Midbrain (tissue), 1 donor: ENCODE measurements at regions not wholly inside any gene's neighbourhood (a gene's known extent, or its start where the extent isn't known, plus 50 kb on each side); places are given as distances from the start of the nearest gene placed in this dataset.

Experiments used
- DNase-seq: peaks from one replicate; lab custom pipeline; 2025; lab: John Stamatoyannopoulos, UW

DNA sequence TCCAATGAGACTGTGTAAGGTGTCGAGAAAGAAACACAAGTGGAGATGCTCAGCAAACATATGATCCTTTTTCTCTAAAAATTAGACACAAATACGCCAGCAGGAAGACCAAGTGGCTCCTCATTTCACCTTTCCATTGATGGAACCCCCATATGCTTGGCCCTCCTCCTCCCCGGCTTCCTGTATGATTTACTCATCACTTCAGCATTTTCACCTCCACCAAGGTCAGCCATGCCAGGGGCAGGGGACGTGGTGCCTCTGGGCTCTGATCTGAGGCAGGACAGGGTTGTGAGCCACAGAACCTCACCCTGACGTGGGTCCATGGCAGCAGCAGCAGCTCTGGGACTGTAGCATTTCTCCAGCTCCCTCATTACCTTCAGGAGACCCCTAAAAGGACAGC, 116.8 kb upstream of the PFKP start:
- DNase-seq: no peak

DNA sequence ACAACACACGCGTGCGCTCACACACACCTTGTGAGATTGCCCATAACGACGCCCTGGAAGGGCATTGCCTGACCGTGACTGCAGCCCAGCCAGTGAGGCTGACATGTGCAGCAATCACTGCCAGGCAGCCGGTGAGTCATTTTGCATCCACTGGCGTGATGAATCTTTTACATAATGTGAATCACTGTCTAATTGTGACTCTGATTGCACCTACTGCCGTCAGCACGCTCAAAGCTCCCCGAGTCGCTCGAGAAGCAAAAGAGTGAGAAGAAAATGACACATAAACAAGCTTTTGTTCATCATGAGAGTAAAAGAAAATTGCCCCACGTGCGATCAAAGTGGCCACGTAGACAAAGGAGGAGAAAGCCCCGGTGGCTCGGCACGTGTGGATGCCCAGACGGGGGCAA, 117.4 kb upstream of the PFKP start:
- no peak for DNase-seq

DNA sequence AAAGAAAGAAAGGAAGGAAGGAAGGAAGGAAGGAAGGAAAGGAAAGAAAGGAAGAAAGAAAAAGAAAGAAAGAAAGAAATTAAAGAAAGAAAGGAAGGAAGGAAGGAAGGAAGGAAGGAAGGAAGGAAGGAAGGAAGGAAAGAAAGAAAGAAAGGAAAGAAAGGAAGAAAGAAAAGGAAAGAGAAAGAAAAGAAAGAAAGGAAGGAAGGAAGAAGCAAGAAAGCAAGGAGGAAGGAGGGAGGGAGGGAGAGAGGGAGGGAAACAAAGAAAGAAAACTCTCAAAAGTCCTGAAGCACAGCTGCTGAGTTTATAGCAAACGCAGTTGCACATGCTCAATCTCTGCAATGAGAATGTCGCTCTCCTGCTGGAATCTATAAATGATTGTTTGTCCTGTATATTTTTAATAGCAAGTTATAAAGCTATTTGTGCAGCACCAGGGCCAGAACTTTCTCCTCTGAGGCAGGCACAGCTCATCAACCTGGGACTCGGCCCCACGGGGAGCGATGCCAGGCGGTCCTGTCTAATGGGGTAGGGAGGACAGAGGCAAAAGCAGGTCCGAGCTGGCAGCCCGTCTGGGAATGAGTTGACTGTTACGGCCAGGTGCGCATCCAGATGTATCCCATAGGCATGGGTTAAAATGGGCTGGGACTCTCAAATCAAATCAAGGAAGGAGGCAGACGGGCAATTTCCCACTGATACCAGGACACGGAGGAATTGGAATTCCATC, 118.0 kb upstream of the PFKP start:
- no peak for DNase-seq

DNA sequence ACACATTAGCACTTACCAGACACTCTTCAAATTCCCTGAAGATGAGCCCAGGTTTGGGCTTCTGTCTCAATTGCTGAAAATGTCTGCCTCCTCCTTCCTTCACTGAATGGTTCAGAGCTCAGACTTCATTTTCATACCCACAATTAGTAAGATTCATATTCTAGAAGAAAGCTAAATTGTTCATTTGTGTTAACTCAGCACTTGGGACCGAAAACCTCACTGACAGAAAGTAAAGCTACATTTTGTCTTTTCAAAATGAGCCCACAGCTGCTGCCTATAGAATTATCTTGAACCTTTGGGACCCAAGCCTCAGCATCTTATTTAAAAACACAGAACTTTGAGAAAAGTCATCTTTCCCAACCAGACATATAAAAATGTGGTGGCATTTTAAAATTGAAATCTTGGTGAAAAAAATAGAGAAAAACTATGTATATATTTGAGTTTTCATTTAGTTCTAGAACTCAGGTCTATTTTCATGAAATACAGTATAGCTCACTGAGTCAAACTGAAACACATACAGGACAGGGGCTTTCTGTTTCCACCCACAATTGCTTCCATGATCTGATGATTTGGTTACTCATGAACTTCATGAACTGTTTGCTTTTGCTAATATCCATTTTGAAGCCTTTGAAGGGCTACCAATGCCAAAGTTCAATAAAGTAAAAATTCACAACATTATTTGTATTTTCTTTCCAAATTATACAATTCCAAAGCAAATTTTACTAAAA, 119.1 kb upstream of the PFKP start:
- no peak for DNase-seq

DNA sequence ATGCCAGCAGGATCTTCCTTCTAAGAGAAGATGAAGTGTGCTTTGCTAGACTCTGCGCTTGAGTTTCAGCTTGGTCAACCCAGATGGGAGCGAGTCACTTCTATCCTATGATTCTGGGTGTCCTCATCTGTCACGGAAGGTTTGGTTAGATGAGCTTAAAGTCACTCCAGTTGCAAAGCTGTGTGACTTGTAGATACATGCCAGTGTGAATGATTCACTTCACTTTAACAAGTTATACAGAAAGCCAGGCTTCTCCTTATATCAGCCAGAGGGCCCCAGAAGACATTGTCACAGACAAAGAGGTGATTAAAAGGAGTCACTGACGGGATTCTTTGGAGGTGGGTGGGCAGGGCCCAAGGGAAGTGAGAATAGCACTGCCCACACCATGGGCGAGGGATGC, 122.6 kb upstream of the PFKP start:
- DNase-seq: no peak

DNA sequence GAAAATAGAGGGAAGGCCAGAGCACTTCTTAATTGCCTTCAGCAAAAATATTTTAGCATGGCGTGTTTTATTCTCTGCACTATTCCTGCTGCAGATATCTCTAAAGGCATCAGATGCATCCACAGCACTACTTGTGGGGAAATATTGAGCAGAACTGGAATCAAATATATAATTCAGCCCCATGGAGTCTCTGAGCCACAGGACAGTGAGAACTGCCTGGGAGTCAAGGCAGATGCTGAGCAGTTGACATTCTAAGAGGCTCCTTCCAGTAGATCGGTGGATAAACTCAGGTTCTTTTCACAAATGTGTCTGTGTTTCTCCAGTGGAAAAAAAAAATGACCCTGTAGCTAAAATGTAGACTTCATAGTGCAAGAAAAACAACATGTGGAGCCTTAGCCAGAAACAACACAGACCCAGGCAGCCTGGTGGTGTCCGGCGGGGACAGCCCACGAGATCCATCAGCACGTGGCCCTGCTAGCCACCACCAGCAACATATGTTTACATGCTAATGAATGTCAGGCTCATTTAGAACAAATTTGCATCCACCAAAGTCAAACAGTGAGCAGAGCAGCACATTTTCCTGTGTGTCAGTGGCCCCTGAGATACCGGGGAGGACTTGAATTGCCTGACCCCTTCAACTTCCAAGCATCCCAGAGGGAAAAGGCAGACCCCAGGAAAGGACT, 123.3 kb upstream of the PFKP start:
- no peak for DNase-seq

DNA sequence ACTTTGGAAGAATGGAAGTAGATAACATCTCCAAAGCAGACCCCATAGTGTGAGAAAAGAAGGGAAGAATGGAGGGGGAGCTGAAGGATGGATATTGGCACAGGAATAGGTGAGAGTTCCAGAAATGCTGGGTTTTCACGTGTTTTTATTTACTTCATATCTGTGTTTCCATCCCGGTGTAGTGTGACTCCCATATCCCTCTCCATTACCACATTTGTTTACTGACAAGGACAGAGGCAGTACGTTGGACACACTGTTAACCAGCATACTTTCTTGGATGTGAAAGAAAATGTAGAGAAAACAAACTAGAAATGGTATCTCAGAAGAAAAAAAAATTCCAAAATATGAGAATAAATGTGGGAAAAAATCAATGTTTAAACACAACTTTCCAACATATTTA, 124.4 kb upstream of the PFKP start:
- no peak for DNase-seq

DNA sequence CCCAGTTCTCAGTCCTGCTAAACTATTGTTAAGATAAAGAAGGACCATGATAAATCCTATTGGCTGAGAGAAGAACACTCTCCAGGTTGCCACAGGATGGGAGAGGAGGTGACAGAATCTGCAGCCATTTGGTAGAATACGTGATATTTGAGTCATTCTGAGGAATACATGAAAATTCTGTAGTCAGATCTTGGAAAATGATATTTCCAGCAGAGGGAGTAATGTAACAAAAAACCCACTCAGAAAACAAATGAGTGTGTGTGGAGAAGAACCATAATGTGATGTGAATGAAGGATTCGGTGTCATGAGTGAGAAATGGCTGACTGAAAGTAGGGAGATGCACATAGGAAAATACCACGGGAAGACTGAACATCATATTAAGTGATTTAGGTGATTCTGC, 128.5 kb upstream of the PFKP start:
- no peak for DNase-seq

DNA sequence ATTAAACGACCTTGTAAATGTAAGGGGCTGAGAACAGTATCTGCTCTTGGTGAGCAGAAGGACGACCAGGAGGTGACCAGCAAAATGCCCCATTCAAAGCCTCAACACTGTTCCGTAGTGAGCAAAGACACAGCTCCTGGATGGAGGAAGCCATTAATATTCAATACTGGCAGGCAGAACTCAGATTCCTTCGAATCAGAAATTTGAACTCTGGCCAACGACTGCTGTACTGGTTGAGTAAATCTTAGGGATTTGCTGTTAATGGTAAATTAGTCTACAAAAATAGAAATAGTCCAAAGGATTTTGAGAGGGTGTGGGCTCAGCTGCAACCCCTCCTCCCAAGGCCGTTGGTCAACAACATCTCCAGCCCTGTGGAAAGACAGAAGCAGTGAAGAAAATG, 130.5 kb upstream of the PFKP start:
- no peak for DNase-seq

DNA sequence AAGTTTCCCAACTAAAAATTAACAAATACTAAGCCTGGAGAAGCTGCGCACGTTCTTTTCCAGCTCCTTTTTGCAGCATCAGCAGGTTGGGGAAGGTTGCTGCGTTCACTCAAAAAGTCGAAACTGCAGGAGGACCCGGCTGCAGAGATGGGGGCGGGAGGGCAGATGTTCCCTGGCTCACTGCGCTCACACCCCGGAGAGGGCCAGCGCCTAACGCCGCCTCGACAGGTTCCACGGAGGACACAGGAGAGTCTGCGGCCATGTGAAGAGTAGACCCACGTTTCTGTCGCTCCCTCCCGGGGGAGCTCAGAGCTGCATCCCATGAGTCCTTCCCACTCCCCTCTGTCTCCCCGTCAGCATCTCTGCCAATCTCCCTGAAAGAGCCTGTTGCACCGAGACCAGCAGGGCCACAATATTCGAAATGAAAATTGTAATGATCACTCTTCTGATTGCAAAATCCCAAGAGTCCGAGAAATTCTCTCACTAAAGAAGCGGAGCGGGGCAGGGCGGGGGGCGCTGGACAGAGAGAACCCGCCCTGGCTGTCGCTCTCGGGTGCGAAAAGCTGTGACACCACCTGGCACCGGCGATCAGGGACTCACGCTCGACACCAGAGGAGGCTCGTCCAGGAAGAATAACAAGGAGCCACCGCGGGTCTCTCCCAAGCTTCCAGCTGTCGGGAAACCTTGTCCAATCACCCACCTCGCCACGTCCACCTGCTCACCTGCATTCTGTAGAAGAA, 131.5 kb upstream of the PFKP start:
- no peak for DNase-seq

DNA sequence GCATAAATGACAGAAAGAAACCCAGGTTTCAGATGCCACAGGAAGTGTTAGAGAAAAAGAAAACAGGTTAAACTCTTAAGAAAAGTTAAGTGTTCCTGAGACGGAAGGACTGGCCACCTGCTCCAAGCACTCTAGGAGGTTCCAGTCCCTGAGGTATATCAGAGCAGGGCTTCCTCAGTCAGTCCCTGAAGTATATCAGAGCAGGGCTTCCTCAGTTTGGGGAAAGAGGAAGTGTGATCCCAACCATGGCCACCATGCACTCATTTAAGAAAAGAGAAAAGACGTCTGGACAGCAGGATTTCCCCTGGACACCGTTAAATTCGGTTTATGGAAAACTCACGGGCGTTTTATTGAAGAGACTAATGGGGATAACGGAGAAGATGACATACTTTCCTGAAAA, 133.4 kb upstream of the PFKP start:
- no peak for DNase-seq

DNA sequence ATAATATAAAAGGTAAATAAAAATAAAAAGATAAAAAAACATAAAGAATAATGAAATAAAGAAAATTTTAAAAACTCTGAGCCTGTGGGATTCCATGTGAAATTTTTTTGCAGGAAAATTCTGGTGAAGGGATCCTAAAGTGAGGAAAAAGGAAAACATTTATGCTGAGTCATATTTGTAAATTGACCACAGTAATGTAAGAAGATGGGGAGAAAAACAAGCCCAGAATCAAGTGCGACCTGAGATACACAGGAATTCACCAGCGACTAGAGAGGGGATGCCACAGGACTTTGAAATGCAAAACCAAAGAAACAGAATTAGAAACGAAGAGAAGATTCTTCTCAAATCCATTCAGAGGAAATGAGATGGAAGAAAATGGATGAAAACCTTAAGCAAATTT, 133.8 kb upstream of the PFKP start:
- DNase-seq: no peak

DNA sequence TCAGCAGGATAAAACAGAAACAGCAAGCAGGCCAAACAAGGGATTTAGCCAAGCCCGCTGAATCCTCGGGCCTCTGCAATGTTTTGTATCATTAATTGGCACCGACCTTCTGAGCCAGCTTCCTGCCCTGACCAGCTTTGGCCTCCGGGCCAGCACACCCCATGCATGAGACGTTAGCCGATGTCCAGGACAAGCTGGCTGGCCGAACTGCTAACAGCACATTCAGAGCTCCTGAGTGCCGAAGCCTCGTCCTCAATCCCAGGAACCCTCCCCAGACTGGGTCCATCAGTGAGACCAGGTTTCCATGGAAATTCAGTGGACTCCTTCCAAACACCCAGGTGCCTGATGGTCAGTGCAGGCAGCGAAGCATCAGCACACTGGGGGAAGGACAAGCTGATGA, 134.3 kb upstream of the PFKP start:
- no peak for DNase-seq

DNA sequence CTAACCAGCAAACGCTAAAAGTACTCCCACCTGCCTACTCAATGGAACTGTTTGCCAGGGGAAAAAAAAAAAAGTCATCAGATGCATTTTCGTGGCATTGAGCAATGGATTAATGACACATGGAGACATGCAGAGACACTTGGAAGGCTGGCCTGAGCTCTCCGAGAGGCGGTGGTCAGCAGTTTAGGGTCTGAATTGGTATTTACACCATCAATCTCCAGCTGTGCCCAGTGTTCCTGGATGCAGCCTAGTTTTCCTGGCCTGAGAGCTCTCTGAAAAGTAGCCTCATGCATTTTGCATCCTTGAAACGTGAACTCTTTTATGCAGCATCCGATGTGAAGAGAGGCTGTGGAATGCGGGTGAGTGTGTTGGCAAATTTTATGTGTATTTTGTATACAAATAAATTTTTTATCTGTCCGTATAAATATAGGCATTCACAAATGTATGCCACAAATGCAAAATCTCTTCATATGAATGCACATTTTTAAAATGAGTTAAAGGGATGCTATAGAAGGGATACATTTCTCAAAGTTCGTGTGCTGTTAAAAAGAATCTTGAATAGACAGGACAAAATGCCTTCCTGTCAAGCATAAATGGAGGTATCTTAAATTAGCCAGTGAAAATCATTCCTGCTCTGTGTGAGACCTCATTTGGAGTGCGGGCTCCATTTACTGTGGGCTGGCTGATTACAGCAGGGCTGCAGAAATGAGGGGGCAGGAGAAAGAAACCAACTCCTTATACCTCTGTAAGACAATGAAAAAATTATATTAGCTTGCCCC, 137.7 kb upstream of the PFKP start:
- no peak for DNase-seq

DNA sequence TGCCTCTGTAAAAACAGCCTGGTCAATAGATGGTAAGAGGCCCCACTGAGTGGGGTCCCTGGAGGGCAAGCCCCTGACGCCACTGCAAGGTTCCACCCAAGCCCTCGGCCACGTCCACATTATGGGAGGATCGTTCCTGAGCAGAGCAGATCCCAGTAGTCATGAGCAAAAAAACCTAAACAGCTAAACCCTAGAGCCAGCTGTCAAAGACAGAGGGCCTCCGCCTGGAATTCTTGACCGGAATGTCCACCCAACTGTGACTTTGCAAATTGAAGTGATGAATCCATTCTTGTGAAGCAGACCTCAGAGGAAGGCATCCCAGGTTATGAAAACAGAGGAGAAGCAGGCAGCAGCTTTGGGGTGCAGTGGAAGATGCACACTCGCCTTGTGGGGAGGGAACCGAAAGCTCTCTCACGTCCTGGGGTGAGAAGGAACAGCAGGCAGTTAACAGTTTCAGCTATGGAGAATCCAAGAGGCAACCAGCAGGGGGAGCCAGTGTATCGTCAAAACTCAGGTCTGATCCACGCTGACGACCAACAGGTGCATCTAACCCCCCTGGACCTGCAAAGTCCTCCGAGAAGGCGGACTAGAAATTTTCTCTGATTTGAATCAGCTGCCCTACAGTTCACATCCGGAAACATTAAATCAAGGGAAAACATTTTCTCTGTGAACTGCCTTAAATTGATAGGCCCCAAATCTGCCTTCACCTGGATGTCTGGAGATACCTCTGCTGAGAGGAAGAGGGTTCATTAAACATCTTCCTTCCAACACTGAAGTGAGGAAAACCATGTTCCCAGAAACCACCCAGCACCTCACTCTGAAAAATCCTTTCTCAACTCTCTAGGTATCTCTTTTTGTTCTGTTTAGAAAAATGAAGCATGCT, 139.1 kb upstream of the PFKP start:
- DNase-seq: peak; percentile 67

DNA sequence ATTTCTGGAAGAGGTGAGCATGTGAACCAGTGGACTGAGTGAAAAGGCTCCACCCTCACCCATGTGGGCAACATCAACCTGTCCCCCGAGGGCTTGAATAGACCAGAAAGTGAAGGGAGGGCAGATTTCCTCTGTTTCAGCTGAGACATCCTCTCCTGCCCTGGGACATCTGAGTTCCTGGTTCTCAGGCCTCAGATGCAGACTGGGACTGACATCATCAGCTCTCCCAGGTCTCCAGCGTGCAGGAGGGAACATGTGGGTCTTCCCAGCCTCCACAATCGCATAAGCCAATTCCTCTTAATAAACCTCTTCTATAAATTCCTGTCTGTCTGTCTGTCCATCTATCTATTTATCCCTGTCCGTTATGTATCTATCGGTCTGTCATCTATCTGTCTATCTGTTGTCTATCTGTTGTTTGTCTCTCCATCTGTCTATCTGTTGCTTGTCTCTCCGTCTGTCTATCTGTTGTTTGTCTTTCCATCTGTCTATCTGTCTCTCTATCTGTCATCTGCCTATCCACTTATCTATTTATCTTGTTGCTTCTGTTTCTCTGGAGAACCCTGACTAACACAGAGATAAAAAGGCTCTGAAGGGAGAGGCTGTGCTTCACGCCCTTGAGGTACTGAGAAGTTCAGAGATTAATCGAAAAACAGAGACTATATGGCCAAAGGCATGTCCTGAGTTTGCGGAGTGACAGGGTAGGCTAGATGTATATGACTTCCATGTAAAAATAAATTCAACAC, 140.3 kb upstream of the PFKP start:
- DNase-seq: no peak

DNA sequence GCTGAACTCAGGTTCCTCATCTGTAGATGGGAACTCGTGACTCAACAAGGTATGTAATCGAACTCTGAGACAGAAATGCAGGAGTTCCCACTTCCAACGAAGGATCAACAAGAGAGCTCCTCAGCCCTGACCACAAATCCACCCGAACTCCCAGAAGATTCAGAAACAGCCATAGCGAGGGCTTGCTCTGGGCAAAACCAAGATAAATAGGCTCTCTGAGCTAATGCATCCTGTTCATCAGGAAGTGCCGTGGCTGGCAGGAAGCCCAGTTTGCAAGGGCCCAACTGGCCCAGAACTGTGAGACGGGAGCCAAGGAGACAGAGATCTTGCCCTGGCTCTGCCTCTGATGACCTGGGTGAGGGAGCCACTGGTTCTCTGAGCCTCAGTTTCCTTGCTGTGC, 141.7 kb upstream of the PFKP start:
- no peak for DNase-seq

DNA sequence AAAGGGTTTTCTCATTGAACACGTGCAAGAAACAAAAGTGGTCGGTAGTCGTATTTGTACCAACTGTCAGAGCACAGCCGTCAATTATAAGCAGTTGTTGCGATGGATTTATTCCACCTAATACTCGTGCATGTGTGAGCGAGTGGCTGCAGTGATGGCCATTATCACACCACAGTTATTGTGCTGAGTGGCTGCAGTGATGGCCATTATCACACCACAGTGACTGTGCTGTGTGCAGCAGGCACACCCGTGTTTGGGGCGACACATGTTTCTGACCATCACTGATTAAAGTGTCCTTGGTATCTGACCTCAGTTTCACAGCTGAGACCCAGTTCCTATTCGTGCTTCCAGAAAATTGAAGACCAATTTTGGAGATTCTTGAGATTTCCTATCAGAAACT, 142.9 kb upstream of the PFKP start:
- no peak for DNase-seq

DNA sequence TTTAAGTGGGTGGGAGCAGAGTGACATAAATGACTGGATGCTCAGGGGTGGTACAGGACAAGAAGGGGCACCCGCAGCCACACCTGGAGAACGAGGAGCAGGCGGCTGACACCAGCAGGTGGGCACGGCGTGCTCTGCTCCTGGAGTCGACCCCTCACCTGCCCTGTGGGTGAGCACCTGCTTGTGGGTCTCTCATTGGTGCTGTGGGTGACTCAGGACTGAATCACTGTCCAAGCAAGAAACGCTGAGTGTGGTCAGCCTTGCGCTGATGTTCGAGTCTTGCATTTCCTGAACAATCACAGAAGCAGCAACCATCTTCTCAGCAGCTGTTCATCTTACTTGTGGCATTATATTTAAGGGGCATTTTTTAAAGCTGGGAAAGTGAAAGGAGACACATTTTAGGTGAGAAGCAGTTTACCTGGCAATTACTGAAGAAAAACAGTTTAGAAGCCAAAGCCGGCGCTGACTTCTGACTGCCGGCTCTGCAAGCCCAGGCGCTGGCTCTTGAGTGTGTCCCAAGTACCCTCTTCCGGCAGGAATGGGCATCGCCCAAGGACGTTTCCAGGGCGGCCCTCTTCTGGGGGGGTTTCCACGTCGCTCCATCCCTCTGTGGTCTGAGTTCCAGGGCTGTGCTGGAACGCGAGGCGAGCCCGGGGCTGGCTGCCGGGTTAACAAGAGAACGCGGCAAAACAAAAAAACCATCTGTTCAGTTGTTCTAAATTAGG, 145.2 kb upstream of the PFKP start:
- no peak for DNase-seq
